Esophagus muscularis mucosa (tissue), 4 donors: ENCODE measurements at regions not wholly inside any gene's neighbourhood (a gene's known extent, or its start where the extent isn't known, plus 50 kb on each side); places are given as distances from the start of the nearest gene placed in this dataset.
"Not testable (repeated sequence)": the region's sequence is repeated elsewhere in the genome, so short reads cannot be mapped to it uniquely, and the experiment has no call there.

Source experiments
- DNase-seq: peaks from one replicate; pipeline ENCODE4 v3.0.0-alpha.2; 2017; ENCODE audit errors: extremely low spot score
- H3K27ac ChIP-seq, 4 donors: fragments of 200-600 bp; sonication (generic); replicated peaks in 1 of 4; 1 replicate in 3 of 4; 2 replicates in 1 of 4; pipeline ENCODE4 v1.5.1; 2016 to 2019; ENCODE audit warnings: mild to moderate bottlenecking in 1 of 4
- H3K27me3 ChIP-seq, 4 donors: fragments of 200-600 bp; sonication (generic); one replicate each; pipeline versions ENCODE4 v1.5.1 to v1.6.0; 2016 to 2019
- H3K36me3 ChIP-seq, 4 donors: fragments of 200-600 bp; sonication (generic); one replicate each; pipeline ENCODE4 v1.5.1; 2016 to 2019
- H3K4me1 ChIP-seq, 4 donors: fragments of 200-600 bp; sonication (generic); one replicate each; pipeline ENCODE4 v1.5.1; 2016 to 2019
- H3K4me3 ChIP-seq, 4 donors: fragments of 200-600 bp; sonication (generic); 1 replicate in 2 of 4; 2 replicates in 2 of 4; pipeline ENCODE4 v1.5.1; 2016 to 2019; ENCODE audit warnings: mild to moderate bottlenecking in 4 of 4, moderate library complexity in 1 of 4
- H3K9me3 ChIP-seq, 4 donors: fragments of 200-600 bp; sonication (generic); 1 replicate in 3 of 4; 2 replicates in 1 of 4; pipeline ENCODE4 v1.5.1; 2016 to 2019
- POLR2AphosphoS5 ChIP-seq, 2 donors: sonication (generic); formaldehyde crosslinking; IDR thresholded peaks; one replicate each; pipeline ENCODE4 v1.6.1; 2017; ENCODE audit warnings: antibody characterized with exemption in 2 of 2
- WGBS: methylation state at CpG from one replicate; pipeline ENCODE4 v1.1.5; 2018; 5-methylcytosine and 5-hydroxymethylcytosine counted together
- intact Hi-C: fragments of 100-400 bp; cut with DNase I; formaldehyde crosslinking; loops from one replicate; pipeline ENCODE4 v1.15.1; 2023
- small RNA-seq, 3 donors: library from RNA; depleted of rRNA; stranded (forward); fragments of <200 nt; gene quantifications; one replicate each; pipeline ENCODE3, GENCODE V24; 2016

DNA sequence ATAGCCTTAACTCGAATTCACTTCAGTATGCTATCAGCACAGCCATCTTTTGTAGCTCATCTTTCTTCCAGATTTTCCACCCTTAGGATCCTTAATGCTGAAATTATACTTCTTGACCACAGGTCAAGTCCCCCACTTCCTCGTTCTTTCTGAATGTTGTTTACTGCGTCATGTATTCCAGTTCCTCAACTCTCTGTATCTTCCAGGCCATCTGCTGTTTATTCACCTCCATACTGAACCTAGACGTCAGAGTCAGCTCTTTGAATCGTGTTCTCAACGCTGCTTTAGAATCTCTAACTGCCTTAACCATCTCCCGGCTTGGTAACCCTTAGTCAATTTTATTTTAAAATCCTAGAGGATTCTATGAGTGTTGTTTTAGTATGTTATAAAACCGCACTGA, 66.3 kb upstream of the SEC22B start:
- H3K27me3 ChIP-seq, H3K4me3 ChIP-seq, intact Hi-C loops, H3K4me1 ChIP-seq, H3K27ac ChIP-seq, DNase-seq, H3K9me3 ChIP-seq, H3K36me3 ChIP-seq: not testable (repeated sequence)
- no CpG with 5 or more reads among the region's 8 CpGs for WGBS

- no CpG with 5 or more reads among the region's 5 CpGs for WGBS
- H3K4me3 ChIP-seq, H3K27me3 ChIP-seq, H3K27ac ChIP-seq, H3K9me3 ChIP-seq, DNase-seq, H3K36me3 ChIP-seq, intact Hi-C loops, H3K4me1 ChIP-seq: not testable (repeated sequence)
Measured at GRCh38 chr1:120241868-120242267, 65.5 kb upstream of the SEC22B start.

DNA sequence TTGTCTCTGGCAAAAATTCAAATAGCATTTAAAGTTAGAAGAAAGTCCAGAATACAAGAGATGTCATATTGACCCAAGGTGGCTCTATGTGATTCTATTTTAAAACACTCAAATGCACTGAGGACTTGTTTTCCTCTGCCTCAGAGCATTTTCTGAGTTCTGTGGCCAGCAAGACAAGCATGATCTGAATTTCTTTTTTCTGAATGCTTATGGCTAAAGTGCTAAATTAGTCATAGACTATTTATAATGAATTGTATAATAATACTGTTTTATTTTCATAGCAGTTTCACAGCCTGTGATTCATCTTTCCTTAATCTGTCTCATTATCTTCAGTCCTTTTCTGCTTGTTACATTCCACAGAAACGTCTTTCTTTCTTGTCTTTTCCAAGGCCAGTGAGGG, 63.9 kb upstream of the SEC22B start:
- DNase-seq, H3K27me3 ChIP-seq, H3K4me1 ChIP-seq, H3K27ac ChIP-seq, H3K36me3 ChIP-seq, H3K4me3 ChIP-seq, intact Hi-C loops, H3K9me3 ChIP-seq: not testable (repeated sequence)
- WGBS, result no CpG with 5 or more reads among the region's 1 CpG

- H3K27me3 ChIP-seq, intact Hi-C loops, H3K4me3 ChIP-seq, H3K36me3 ChIP-seq, H3K4me1 ChIP-seq, DNase-seq, H3K9me3 ChIP-seq, H3K27ac ChIP-seq: not testable (repeated sequence)
Measured at GRCh38 chr1:120239351-120239750, 63.0 kb upstream of the SEC22B start.

- DNase-seq, H3K27me3 ChIP-seq, H3K36me3 ChIP-seq, H3K9me3 ChIP-seq, H3K27ac ChIP-seq, intact Hi-C loops, H3K4me3 ChIP-seq, H3K4me1 ChIP-seq: not testable (repeated sequence)
- no CpG with 5 or more reads among the region's 2 CpGs for WGBS
Measured at GRCh38 chr1:120238867-120239266, 62.5 kb upstream of the SEC22B start.

DNA sequence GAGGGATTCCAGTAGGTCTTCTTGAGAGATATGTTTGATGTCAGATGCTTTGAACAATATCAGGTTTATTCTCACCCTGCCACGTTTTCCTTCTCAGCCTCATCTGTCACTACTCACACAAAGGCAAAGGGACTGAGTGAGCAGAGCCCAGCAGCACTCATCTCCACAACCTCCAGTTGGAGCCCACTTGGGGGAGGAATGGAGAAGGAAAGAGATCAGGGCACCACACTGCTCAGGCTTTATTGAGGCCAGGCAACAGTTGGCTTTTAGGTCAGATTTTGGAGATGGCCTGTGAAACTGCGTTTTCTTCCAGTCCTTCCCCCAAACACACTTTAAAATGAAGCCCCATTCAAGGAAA, 57.3 kb upstream of the SEC22B start:
- H3K27ac ChIP-seq, H3K36me3 ChIP-seq, intact Hi-C loops, H3K4me3 ChIP-seq, H3K4me1 ChIP-seq, H3K27me3 ChIP-seq, DNase-seq, H3K9me3 ChIP-seq: not testable (repeated sequence)
- no CpG with 5 or more reads among the region's 2 CpGs for WGBS

DNA sequence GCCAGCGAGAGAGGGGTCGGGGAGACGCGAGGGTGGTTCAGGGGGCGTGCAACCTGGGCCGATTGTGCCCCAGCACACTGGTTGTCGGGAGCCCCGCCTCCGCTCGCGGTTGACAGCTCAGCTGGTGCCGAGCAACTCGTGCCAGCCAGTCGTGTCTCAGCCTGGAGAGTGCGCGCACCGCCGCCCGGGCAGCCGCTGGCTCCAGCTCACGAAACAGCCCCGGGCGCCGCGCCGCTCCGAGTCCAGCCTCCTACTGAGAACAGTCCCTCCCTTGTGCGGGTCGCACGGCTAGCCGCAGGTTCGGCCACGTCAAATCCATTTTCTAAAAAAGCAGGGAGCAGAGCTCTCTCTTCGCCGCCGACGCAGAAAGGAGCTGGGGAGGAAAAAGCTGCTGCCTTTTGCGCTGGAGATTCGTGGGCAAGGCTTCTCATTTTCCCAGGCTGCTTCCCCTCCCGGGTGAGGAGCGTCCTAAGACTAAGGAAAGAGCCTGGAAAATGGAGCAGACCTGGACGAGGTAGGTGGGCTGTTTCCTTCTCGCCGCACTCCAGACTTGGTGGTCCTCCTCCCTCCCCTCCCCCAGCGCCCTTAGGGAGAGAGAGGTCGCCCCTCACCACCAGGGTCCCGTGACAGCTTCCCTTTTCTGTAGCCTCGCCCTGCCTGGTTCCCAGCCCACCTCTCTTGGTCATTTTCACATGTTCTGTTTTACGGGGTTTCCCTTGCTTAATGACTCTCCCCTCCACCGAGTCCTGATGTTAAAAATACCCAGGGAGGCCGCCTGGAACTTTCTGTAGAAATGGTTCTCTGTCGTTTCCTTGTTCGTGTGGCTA, 56.7 kb upstream of the SEC22B start:
- DNase-seq, H3K36me3 ChIP-seq, H3K27me3 ChIP-seq, H3K9me3 ChIP-seq, intact Hi-C loops, H3K4me1 ChIP-seq: not testable (repeated sequence)
- peak overlapping the region in 3 of 4 donors; percentile 65 to 75 (median 67) for H3K27ac ChIP-seq
- WGBS, result no CpG with 5 or more reads among the region's 53 CpGs
- peak in 1 of 2 donors; percentile 82 for TF ChIP-seq POLR2AphosphoS5 (IDR thresholded peaks at IDR 0.05)
- peak overlapping the region; percentile 24 to 60 (median 44) for H3K4me3 ChIP-seq

GRCh38 chr1:120229835-120230234, 53.5 kb upstream of the SEC22B start:
- H3K4me3 ChIP-seq, DNase-seq, H3K27ac ChIP-seq, H3K9me3 ChIP-seq, intact Hi-C loops, H3K36me3 ChIP-seq, H3K27me3 ChIP-seq, H3K4me1 ChIP-seq: not testable (repeated sequence)
- no CpG with 5 or more reads among the region's 1 CpG for WGBS

Small RNA genes lying in the stretch of these regions (small RNA-seq; reads per million reads assigned to genes)
- gene RF00003, result 0 reads per million in 3 donors
